NT2/D1 (cell line): ENCODE measurements at regions not wholly inside any gene's neighbourhood (a gene's known extent, or its start where the extent isn't known, plus 50 kb on each side); places are given as distances from the start of the nearest gene placed in this dataset.

Source experiments
- SUZ12 ChIP-seq: IDR thresholded peaks from 2 replicates; pipeline ENCODE4 v1.6.1; 2011; ENCODE audit not compliant: insufficient read length, insufficient read depth; ENCODE audit errors: extremely low read depth
- YY1 ChIP-seq: IDR thresholded peaks from 2 replicates; pipeline ENCODE4 v1.6.1; 2011; ENCODE audit not compliant: insufficient read length, insufficient read depth
- ZNF274 ChIP-seq: IDR thresholded peaks from 2 replicates; pipeline ENCODE4 v1.6.1; 2011; ENCODE audit warnings: mild to moderate bottlenecking, low read depth, low read length

DNA sequence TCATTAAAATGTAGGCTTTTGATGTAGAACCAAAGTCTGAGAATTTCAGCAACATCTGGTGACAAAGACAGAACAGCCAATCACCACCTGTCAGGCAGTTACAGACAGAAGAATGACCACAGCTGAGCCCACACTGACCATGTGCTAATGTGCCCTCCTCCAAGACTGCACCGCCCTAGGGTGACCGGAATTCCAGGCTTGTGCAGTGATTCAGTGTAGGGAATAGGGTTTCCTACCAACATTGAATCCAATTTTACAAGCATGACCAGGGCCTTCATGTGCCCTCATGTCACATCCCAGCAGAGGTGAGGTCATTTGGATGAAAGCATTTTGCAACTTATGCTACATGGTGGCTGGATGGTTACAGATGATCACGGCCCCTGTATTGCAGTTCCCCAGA, 412.5 kb downstream of the SOX2 start:
- no peak for TF ChIP-seq SUZ12
- TF ChIP-seq ZNF274, result no peak
- TF ChIP-seq YY1, result no peak
